ENCODE measurements at regions not wholly inside any gene's neighbourhood (a gene's known extent, or its start where the extent isn't known, plus 50 kb on each side); places are given as distances from the start of the nearest gene placed in this dataset.

DNA sequence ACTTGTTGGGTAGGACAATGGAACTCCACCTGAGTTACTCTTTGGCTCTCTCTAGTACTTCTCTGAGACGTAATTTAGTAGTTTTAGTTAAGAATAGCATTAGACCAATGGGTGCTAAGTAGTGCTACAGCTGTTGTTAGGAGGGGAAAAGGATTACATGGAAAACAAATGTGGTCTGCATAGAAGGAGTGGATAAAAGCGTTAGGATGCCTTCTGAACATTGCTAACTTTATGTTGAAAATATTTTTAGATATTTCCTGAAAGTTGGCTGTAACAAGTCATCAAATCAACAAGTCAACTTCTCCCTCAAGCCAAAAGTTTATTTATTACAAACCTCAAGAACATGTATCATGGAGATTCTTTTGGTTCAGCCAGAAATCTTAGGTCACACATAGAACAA lies 409.5 kb upstream of the MEF2C start:
- H3K27ac ChIP-seq, result no peak overlapping the region
- TF ChIP-seq, protein P1, sequence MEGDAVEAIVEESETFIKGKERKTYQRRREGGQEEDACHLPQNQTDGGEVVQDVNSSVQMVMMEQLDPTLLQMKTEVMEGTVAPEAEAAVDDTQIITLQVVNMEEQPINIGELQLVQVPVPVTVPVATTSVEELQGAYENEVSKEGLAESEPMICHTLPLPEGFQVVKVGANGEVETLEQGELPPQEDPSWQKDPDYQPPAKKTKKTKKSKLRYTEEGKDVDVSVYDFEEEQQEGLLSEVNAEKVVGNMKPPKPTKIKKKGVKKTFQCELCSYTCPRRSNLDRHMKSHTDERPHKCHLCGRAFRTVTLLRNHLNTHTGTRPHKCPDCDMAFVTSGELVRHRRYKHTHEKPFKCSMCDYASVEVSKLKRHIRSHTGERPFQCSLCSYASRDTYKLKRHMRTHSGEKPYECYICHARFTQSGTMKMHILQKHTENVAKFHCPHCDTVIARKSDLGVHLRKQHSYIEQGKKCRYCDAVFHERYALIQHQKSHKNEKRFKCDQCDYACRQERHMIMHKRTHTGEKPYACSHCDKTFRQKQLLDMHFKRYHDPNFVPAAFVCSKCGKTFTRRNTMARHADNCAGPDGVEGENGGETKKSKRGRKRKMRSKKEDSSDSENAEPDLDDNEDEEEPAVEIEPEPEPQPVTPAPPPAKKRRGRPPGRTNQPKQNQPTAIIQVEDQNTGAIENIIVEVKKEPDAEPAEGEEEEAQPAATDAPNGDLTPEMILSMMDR (IDR thresholded peaks at IDR 0.05), result no peak
- TF ChIP-seq ZFX (IDR thresholded peaks at IDR 0.05; ENCODE audit: borderline replicate concordance), result no peak

DNA sequence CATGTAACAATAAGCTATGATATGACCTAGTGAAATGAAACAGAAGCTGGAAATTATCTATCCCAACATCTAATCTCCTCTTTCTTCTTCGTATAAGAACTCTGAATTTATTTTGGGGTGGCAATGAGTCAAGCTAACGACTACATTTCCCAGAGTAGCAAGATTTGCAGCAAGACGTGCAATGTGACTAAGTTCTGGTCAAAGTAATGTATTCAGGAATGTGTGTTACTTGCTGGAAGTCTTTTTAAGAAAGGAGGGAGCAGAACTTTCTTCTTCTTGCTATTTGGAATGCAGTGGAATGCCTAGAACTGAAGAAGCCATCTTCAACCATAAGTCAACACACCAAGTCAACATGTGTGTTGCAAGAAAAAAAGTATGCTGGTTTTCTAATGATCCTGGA lies 406.6 kb upstream of the MEF2C start:
- TF ChIP-seq ZFX (IDR thresholded peaks at IDR 0.05; ENCODE audit: borderline replicate concordance), result no peak
- TF ChIP-seq, protein P1 (IDR thresholded peaks at IDR 0.05), result no peak
- H3K27ac ChIP-seq, result no peak overlapping the region

DNA sequence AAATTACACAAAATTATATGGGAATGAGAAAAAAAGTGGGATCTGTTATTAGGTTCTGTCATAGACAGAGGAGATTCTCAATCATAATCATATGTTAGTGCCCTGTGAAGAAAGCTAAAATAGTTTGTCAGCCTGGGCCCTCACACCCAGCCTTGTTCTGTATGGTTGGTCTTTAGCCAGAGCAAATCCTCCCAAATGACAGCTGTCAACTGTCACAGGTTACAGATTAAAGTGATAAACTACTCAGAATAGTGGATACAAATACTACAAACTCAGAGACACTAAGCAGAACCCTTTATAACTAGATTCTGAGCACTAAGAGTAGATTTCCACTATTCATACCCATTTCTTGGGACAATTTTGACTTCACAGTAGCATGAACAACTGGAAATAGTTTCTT lies 405.0 kb upstream of the MEF2C start:
- TF ChIP-seq, protein P1 (IDR thresholded peaks at IDR 0.05), result no peak
- TF ChIP-seq ZFX (IDR thresholded peaks at IDR 0.05; ENCODE audit: borderline replicate concordance), result no peak
- no peak overlapping the region for H3K27ac ChIP-seq

DNA sequence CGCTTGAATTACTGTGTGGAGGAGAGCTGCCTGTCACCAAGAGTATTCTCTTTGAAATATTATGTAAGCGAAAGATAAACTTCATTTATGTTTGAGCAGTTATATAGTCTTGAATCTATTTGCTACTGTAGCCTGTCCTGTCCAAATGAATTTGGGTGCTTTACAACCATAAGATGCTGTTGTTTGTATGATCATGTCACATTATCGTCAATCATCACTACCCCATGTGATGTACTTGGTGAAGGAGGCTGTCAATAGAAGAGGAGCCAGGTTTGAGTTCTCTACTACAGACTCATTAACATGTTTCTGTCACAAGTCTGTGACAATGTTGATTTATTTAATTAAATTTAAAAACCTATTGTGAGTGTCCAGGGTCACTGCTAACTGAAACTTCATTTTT lies 403.3 kb upstream of the MEF2C start:
- TF ChIP-seq, protein P1 (IDR thresholded peaks at IDR 0.05), result no peak
- TF ChIP-seq ZFX (IDR thresholded peaks at IDR 0.05; ENCODE audit: borderline replicate concordance), result no peak
- H3K27ac ChIP-seq, result no peak overlapping the region

DNA sequence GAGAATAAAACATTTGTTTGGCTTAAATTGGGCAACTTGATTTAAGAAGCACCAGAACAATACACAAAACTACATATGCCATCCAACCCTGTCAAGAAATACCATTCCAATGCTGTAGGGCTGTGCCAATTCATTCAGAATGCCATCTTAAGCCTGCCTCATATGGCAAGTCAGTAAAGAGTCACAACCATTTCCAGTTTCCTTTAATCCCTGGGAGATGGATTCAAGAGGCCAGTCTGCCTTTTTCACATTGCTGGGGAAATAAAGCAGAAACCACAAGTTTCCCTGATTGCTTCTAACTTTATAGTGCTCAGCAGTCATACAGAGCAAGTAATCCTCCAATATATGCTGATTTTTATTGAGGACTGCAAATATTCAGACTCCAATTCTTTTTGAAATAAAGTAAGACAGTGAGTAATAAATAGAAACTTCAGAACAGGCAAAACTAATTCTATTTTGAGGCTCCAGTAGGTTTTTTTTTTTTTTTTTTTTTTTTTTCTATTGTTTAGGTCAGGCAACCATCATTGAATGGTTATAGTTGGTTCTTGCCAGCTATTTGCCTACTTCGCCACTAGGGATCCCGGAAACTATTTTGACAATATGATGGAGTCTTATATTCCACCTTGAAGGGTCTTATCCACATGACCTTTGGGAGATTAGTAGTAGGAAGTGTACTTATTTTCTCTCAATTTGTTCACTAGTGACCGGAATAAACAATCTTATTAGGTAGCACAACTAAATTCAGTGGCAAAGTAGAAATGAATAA lies 400.9 kb upstream of the MEF2C start:
- H3K27ac ChIP-seq, result no peak overlapping the region
- TF ChIP-seq ZFX (IDR thresholded peaks at IDR 0.05; ENCODE audit: borderline replicate concordance), result no peak
- TF ChIP-seq, protein P1 (IDR thresholded peaks at IDR 0.05), result 0 out of 2 replicates have a peak, but pooled peaks have one; percentile 17

DNA sequence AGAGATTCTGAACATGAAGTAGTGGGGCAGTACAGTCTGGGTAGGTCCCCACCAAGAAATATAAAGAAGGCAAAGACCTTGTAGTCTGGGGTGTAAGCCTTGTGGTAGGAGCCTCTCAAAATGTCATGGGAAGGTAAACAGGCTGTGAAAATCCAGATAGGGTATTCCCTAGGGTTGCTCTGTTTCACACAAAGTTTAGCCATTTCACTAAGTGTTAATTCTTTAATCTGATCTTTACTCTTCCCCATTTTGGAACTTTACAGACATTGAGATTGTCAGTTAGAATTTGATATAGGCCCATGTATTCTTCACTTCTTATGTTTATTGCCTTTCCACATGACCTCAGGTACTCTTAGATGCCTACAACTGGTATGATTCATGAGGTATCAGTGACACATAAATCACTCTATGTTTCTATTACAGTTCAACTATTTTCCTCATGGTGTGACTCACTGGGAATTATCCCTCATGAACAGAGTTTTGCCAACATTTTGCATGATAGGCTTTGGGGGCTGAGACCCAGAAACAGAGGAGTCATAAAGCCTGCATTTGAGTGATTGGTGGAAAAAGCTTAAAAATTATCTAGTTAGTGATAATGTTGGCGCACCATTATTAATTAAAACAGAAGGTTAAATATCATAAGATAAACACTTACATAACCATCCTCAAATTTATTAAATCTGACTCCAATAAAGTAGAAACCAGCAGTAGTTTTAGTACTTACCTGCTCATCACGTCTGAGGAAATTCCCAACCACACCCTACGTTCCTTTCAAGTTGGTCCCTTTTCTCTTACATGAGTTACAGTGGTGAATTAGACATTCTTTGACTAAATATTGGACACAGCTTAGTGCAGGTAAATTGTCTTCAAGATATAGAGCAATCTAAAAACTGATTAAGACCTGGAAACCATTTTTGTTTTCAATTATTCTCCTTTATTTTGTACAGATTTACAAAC lies 399.8 kb upstream of the MEF2C start:
- no peak overlapping the region for H3K27ac ChIP-seq
- TF ChIP-seq, protein P1 (IDR thresholded peaks at IDR 0.05), result no peak
- no peak for TF ChIP-seq ZFX (IDR thresholded peaks at IDR 0.05; ENCODE audit: borderline replicate concordance)
